ENCODE measurements at regions not wholly inside any gene's neighbourhood (a gene's known extent, or its start where the extent isn't known, plus 50 kb on each side); places are given as distances from the start of the nearest gene placed in this dataset.
A peak's percentile ranks its signal among the peaks of the same experiment; 100 is the strongest.

GRCh38 chr12:124428136-124428791 lies 133.4 kb downstream of the RFLNA start:
- H3K9me3 ChIP-seq (ENCODE audit: control insufficient read depth, insufficient read depth, low read length) = no peaks in the 10 kb centered on the region
- peak in 2 of 3 donors; percentile 16 to 19 for ATAC-seq
- peak in 1 of 2 donors; percentile 26 for DNase-seq
- peak overlapping the region; percentile 51 for H3K4me3 Mint-ChIP-seq
- H3K36me3 ChIP-seq (ENCODE audit: control insufficient read depth, insufficient read depth, low read length) = peaks cover 26% of the 10 kb centered on the region
- H3K27ac Mint-ChIP-seq = peak overlapping the region; percentile 50 to 76
- H3K36me3 Mint-ChIP-seq = peaks cover 6% of the 10 kb centered on the region
- TF ChIP-seq CTCF (IDR thresholded peaks at IDR 0.05) = no peak
- H3K4me1 ChIP-seq (ENCODE audit: control insufficient read depth, insufficient read depth, low read length) = peaks cover 58% of the 10 kb centered on the region
- H3K9me3 Mint-ChIP-seq = no peaks in the 10 kb centered on the region
- no peaks in the 10 kb centered on the region for H3K27me3 ChIP-seq (ENCODE audit: control insufficient read depth, insufficient read depth, low read length)
- H3K4me3 ChIP-seq (ENCODE audit: low read length) = no peak overlapping the region
- peaks cover 56 to 82% of the 10 kb centered on the region in 2 donors for H3K4me1 Mint-ChIP-seq
- WGBS (ENCODE audit: insufficient coverage) = 73% methylated on average over 23 of the region's 23 CpGs
- H3K27me3 Mint-ChIP-seq (ENCODE audit: low read depth in 2 of 2) = peaks cover 0 to 4% of the 10 kb centered on the region in 2 donors
- intact Hi-C loops (cut with micrococcal nuclease) = loop anchor here (10.0 kb wide), 1 partner anchor 493 kb away; no protein-coding TSS in a partner anchor
- no peak overlapping the region for H3K27ac ChIP-seq (ENCODE audit: low read length)

GRCh38 chr12:124426594-124427555 lies 132.0 kb downstream of the RFLNA start:
- H3K4me1 Mint-ChIP-seq = peaks cover 49 to 71% of the 10 kb centered on the region in 2 donors
- H3K4me3 ChIP-seq (ENCODE audit: low read length) = no peak overlapping the region
- no peaks in the 10 kb centered on the region for H3K27me3 ChIP-seq (ENCODE audit: control insufficient read depth, insufficient read depth, low read length)
- no peak overlapping the region for H3K4me3 Mint-ChIP-seq
- DNase-seq = no peak
- H3K4me1 ChIP-seq (ENCODE audit: control insufficient read depth, insufficient read depth, low read length) = peaks cover 51% of the 10 kb centered on the region
- H3K27ac Mint-ChIP-seq = peak overlapping the region in 1 of 2 donors; percentile 51
- no peak overlapping the region for H3K27ac ChIP-seq (ENCODE audit: low read length)
- no peaks in the 10 kb centered on the region for H3K9me3 ChIP-seq (ENCODE audit: control insufficient read depth, insufficient read depth, low read length)
- H3K36me3 Mint-ChIP-seq = peaks cover 6% of the 10 kb centered on the region
- WGBS (ENCODE audit: insufficient coverage) = 95% methylated on average over 42 of the region's 42 CpGs
- H3K36me3 ChIP-seq (ENCODE audit: control insufficient read depth, insufficient read depth, low read length) = peaks cover 31% of the 10 kb centered on the region
- ATAC-seq = no peak
- H3K27me3 Mint-ChIP-seq (ENCODE audit: low read depth in 2 of 2) = peaks cover 0 to 4% of the 10 kb centered on the region in 2 donors
- TF ChIP-seq CTCF (IDR thresholded peaks at IDR 0.05) = no peak
- H3K9me3 Mint-ChIP-seq = no peaks in the 10 kb centered on the region
- intact Hi-C loops (cut with micrococcal nuclease) = loop anchor here (10.0 kb wide), 1 partner anchor 492 kb away; no protein-coding TSS in a partner anchor

GRCh38 chr12:124425667-124426066 lies 130.8 kb downstream of the RFLNA start:
- Histone ChIP-seq H3K27ac (ENCODE audit: low read length) (no peak overlapping the region), H3K9me3 (ENCODE audit: control insufficient read depth, insufficient read depth, low read length) (no peaks in the 10 kb centered on the region), H3K4me3 (ENCODE audit: low read length) (no peak overlapping the region), H3K4me1 (ENCODE audit: control insufficient read depth, insufficient read depth, low read length) (peaks cover 48% of the 10 kb centered on the region), H3K27me3 (ENCODE audit: control insufficient read depth, insufficient read depth, low read length) (no peaks in the 10 kb centered on the region), H3K36me3 (ENCODE audit: control insufficient read depth, insufficient read depth, low read length) (peaks cover 34% of the 10 kb centered on the region)
- TF ChIP-seq CTCF (IDR thresholded peaks at IDR 0.05) = no peak
- H3K9me3 Mint-ChIP-seq = no peaks in the 10 kb centered on the region
- peaks cover 0 to 4% of the 10 kb centered on the region in 2 donors for H3K27me3 Mint-ChIP-seq (ENCODE audit: low read depth in 2 of 2)
- H3K4me1 Mint-ChIP-seq = peaks cover 41 to 63% of the 10 kb centered on the region in 2 donors
- 98% methylated on average over 6 of the region's 6 CpGs for whole genome bisulfite sequencing (ENCODE audit: insufficient coverage)
- ATAC-seq = no peak
- peak overlapping the region in 1 of 2 donors; percentile 51 for H3K27ac Mint-ChIP-seq
- no peak overlapping the region for H3K4me3 Mint-ChIP-seq
- no peak for DNase-seq
- intact Hi-C loops (cut with micrococcal nuclease) = loop anchor here (2.0 to 10.0 kb wide), 4 partner anchors 37 to 491 kb away; partner anchors contain the start of gene NCOR2
- peaks cover 6% of the 10 kb centered on the region for H3K36me3 Mint-ChIP-seq
